DND-41 (cell line): ENCODE measurements at regions not wholly inside any gene's neighbourhood (a gene's known extent, or its start where the extent isn't known, plus 50 kb on each side); places are given as distances from the start of the nearest gene placed in this dataset.

Experiments
- ATAC-seq: fragments of 200-7000 bp; cut with Tn5 transposase; 3 replicates; pipeline ENCODE4 v1.9.1; 2021; ENCODE audit warnings: low read depth; ENCODE audit not compliant: insufficient read depth
- DNase-seq: peaks from one replicate; pipeline ENCODE4 v3.0.0-alpha.2; 2020
- H2AFZ ChIP-seq: 2 replicates; pipeline ENCODE4 v1.6.0; 2012; ENCODE audit warnings: low read depth, low read length
- H3K27ac ChIP-seq: 2 replicates; pipeline ENCODE4 v1.5.1; 2012; ENCODE audit warnings: low read length, inconsistent platforms
- H3K27me3 ChIP-seq: fragments of 200-600 bp; sonication (generic); 2 replicates; pipeline ENCODE4 v1.6.0; 2012; ENCODE audit warnings: low read length, mild to moderate bottlenecking, inconsistent platforms; ENCODE audit not compliant: insufficient read depth, poor library complexity
- H3K36me3 ChIP-seq: 2 replicates; pipeline ENCODE4 v1.5.1; 2012; ENCODE audit warnings: low read length, inconsistent platforms; ENCODE audit not compliant: insufficient read depth
- H3K4me1 ChIP-seq: 2 replicates; pipeline ENCODE4 v1.5.1; 2012; ENCODE audit warnings: mild to moderate bottlenecking, low read length; ENCODE audit not compliant: insufficient read depth
- H3K4me2 ChIP-seq: 2 replicates; pipeline ENCODE4 v1.6.0; 2012; ENCODE audit warnings: mild to moderate bottlenecking, moderate library complexity, low read length, inconsistent platforms; ENCODE audit not compliant: insufficient read depth
- H3K4me3 ChIP-seq, 2 experiments: fragments of 200-600 bp in 1 of 2; shearing (Covaris generic) in 1 of 2; 2 replicates each; pipeline ENCODE4 v1.5.1; 2012 to 2016; ENCODE audit warnings: inconsistent platforms in 2 of 2, low read length in 2 of 2, mild to moderate bottlenecking in 2 of 2, low read depth in 1 of 2, moderate library complexity in 1 of 2
- H3K79me2 ChIP-seq: 2 replicates; pipeline ENCODE4 v1.6.0; 2012; ENCODE audit warnings: low read length, inconsistent platforms; ENCODE audit not compliant: insufficient read depth
- H3K9ac ChIP-seq: 2 replicates; pipeline ENCODE4 v1.6.0; 2012; ENCODE audit warnings: low read depth, mild to moderate bottlenecking, inconsistent platforms, low read length, moderate library complexity
- H3K9me3 ChIP-seq: 2 replicates; pipeline ENCODE4 v1.5.1; 2012; ENCODE audit warnings: low read length, moderate library complexity, mild to moderate bottlenecking, inconsistent platforms; ENCODE audit not compliant: insufficient read depth, severe bottlenecking
- H4K20me1 ChIP-seq: 2 replicates; pipeline ENCODE4 v1.6.0; 2012; ENCODE audit warnings: low read length; ENCODE audit not compliant: insufficient read depth
- CTCF ChIP-seq: IDR thresholded peaks from 2 replicates; pipeline ENCODE4 v1.5.1; 2012; ENCODE audit warnings: borderline replicate concordance, low read length, moderate library complexity, mild to moderate bottlenecking; ENCODE audit not compliant: poor library complexity, severe bottlenecking; ENCODE audit errors: extremely low read depth
- EZH2 ChIP-seq: IDR thresholded peaks from 3 replicates; pipeline ENCODE4 v1.6.1; 2012; ENCODE audit warnings: borderline replicate concordance, low read depth, mild to moderate bottlenecking, moderate library complexity, low read length, inconsistent platforms; ENCODE audit not compliant: severe bottlenecking

GRCh38 chr2:8081130-8081529, 600.7 kb upstream of the ID2 start:
- H3K27me3 ChIP-seq = no peaks in the 10 kb centered on the region
- ATAC-seq (no peak), DNase-seq (no peak)

DNA sequence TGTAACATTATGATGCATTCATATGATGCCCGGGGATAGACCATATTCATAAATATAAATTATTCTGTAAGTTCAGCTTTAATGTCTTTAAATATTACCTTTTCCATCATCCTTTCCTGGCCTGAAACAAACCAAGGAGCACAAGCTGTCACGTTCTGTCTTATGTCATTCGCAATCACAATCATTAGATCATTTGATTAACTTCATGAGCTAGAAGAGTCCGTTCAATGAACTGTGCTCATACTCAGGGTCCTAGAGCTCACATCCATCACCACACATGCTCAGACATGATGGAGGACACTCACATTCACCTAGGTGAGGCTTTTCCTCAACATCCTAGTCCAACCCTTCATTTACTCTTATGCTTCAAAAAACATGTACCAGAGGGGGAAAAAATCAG, 599.0 kb upstream of the ID2 start:
- no peak for TF ChIP-seq EZH2
- no peak for TF ChIP-seq CTCF
- Histone ChIP-seq H3K36me3 (no peaks in the 10 kb centered on the region), H3K9ac (no peak overlapping the region), H3K27me3 (no peaks in the 10 kb centered on the region), H3K79me2 (no peaks in the 10 kb centered on the region), H3K4me1 (no peaks in the 10 kb centered on the region), H3K27ac (no peak overlapping the region), H3K4me3 (no peak overlapping the region), H3K4me2 (no peak overlapping the region), H3K9me3 (no peaks in the 10 kb centered on the region), H4K20me1 (no peaks in the 10 kb centered on the region), H2AFZ (no peak overlapping the region)
- no peak for ATAC-seq
- no peak for DNase-seq

More at GRCh38 chr2:8081130-8081529, 600.7 kb upstream of the ID2 start:
- TF ChIP-seq EZH2 (no peak), CTCF (no peak)
- H2AFZ ChIP-seq = no peak overlapping the region
- H3K27ac ChIP-seq = no peak overlapping the region
- H3K4me2 ChIP-seq = no peak overlapping the region
- H3K36me3 ChIP-seq = no peaks in the 10 kb centered on the region
- no peaks in the 10 kb centered on the region for H4K20me1 ChIP-seq
- no peak overlapping the region for H3K9ac ChIP-seq
- peaks cover 10% of the 10 kb centered on the region for H3K9me3 ChIP-seq
- no peaks in the 10 kb centered on the region for H3K79me2 ChIP-seq
- no peaks in the 10 kb centered on the region for H3K4me1 ChIP-seq
- H3K4me3 ChIP-seq = no peak overlapping the region

DNA sequence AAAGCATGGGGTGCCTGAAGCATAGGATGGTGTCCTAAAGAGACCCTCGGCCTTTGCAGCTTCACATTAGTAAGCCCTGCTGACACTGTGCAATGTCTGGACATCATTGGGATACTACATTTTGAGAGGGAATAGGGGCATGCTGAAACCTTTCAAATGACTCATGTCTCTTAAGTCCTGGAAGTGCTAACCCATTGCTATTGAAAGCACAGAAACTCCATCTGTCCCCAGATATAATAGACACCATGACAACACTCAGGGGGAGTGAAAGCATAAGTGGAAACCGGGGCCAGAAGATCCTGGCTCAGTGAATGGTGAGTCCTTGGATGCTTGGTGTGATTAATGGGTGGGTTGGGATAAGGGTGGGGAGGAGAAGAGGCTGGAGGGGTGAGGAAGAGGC, 595.5 kb upstream of the ID2 start:
- no peak overlapping the region for H3K4me2 ChIP-seq

More for the DNA sequence above, 595.5 kb upstream of the ID2 start:
- Histone ChIP-seq H3K4me3 (no peak overlapping the region), H3K9me3 (no peaks in the 10 kb centered on the region), H4K20me1 (no peaks in the 10 kb centered on the region), H3K36me3 (no peaks in the 10 kb centered on the region), H3K27me3 (no peaks in the 10 kb centered on the region), H3K27ac (no peak overlapping the region), H3K4me1 (peaks cover 7% of the 10 kb centered on the region), H3K9ac (no peak overlapping the region), H3K79me2 (no peaks in the 10 kb centered on the region), H2AFZ (no peak overlapping the region)
- no peak for DNase-seq
- ATAC-seq = no peak
- no peak for TF ChIP-seq EZH2
- no peak for TF ChIP-seq CTCF
